ENCODE measurements at regions not wholly inside any gene's neighbourhood (a gene's known extent, or its start where the extent isn't known, plus 50 kb on each side); places are given as distances from the start of the nearest gene placed in this dataset.

DNA sequence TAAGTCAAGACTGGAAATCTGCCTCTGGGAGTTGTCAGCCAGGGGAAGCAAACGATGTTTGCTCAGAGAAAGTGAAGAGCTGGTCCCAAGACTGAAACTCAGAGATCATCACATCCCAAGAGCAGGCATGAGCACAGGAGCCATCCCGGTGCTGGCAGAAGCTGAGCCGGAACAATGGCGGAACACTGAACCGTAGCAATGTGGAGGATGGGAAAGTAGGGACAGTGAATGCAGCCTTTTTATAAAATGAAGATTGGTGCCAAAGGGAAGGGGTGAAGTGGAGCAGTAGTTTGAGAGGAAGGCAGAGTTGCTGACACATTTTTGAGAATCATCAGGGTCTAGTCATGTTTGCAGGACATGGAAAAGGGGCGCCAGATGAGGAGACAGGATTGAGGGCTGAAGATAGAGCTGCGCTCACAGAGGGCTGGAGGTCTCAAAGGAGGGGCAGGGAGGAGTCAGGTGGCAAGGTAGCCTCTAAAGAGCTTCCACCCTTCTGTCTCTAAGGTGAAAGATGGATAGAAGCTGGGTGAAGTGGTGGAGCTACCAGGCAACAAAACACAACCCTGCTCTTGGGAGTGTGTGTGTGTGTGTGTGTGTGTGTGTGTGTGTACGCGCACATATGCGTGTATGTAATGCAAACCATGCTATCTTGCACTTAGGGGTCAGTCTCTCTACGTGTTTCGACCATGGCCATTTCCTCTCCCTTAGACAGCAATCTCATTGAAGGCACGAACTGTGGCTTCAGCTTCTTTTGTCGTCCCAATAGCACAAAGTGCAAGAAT, 94.3 kb upstream of the IRF2BP2 start:
- TF ChIP-seq, protein P1, sequence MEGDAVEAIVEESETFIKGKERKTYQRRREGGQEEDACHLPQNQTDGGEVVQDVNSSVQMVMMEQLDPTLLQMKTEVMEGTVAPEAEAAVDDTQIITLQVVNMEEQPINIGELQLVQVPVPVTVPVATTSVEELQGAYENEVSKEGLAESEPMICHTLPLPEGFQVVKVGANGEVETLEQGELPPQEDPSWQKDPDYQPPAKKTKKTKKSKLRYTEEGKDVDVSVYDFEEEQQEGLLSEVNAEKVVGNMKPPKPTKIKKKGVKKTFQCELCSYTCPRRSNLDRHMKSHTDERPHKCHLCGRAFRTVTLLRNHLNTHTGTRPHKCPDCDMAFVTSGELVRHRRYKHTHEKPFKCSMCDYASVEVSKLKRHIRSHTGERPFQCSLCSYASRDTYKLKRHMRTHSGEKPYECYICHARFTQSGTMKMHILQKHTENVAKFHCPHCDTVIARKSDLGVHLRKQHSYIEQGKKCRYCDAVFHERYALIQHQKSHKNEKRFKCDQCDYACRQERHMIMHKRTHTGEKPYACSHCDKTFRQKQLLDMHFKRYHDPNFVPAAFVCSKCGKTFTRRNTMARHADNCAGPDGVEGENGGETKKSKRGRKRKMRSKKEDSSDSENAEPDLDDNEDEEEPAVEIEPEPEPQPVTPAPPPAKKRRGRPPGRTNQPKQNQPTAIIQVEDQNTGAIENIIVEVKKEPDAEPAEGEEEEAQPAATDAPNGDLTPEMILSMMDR (IDR thresholded peaks at IDR 0.05) = no peak
- TF ChIP-seq POLR2AphosphoS5 (IDR thresholded peaks at IDR 0.05) (no peak), POLR2A (IDR thresholded peaks at IDR 0.05) (no peak), EP300 (IDR thresholded peaks at IDR 0.05; ENCODE audit: low read depth) (no peak)

Measured in transverse colon (tissue), 4 donors.